NCI-H2196 treated with DMSO at 0.1 percent for 48 hours (cell line): ENCODE measurements at regions not wholly inside any gene's neighbourhood (a gene's known extent, or its start where the extent isn't known, plus 50 kb on each side); places are given as distances from the start of the nearest gene placed in this dataset.
"Not testable (repeated sequence)": the region's sequence is repeated elsewhere in the genome, so short reads cannot be mapped to it uniquely, and the experiment has no call there.

Experiments used
- DNase-seq: peaks from one replicate; lab custom pipeline; 2025; ENCODE audit not compliant: unreplicated experiment; lab: John Stamatoyannopoulos, UW

DNA sequence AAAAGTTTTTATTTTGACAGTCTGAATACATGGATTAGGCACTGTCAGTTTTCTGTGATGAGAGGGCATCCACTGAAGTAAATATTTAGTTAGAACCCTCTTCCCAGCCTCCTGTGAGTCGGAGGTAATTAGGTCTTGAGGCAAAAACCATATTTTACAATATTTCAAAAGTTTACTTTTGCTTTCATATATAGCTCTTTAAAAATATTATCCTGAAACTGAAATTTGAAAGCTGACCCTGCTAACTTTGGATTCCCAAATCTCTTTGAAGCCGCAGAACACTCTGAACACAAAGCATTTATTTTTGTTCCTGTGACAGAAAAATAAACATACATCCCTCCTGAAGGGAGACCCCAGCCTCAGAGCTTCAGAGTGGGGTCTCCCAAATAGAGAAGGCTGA lies 317.4 kb downstream of the KIF20B start:
- no peak for DNase-seq

DNA sequence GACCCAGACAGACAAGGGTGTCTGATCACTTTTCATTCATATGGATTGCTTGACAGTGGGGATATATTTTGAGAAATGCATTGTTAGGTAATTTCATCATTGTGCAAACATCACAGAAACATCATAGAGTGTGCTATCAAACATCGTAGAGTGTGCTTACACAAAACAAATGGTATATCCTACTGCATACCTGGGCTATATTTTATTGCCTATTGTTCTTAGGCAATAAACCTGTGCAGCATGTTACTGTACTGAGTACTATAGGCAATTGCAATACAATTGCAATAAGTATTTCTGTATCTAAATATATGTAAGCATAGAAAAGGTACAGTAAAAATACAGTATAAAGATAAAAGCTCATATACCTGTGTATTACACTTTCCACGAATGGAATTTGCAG lies 319.1 kb downstream of the KIF20B start:
- no peak for DNase-seq

DNA sequence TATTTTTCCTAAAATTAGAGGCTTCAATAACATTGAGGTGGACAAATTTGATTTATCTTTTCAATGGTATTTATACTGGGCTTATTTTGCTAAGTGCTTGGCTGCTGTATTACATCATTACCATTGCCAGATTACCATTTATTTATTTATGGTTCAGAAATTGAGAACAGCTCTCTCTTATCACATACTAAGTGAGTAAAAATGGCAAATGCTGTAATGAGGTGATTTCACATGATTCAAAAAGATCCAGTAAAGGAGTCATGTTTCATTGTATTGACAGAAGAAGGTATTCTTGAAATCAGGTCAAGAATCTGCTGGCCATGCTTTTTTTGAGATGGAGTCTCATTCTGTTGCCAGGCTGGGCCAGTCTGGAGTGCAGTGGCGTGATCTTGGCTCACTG lies 322.6 kb downstream of the KIF20B start:
- peak; percentile 3 for DNase-seq

GRCh38 chr10:90028312-90028711 lies 326.9 kb downstream of the KIF20B start:
- DNase-seq: no peak

GRCh38 chr10:90031776-90032175 lies 330.4 kb downstream of the KIF20B start:
- no peak for DNase-seq

GRCh38 chr10:90032519-90032918 lies 331.1 kb downstream of the KIF20B start:
- no peak for DNase-seq

DNA sequence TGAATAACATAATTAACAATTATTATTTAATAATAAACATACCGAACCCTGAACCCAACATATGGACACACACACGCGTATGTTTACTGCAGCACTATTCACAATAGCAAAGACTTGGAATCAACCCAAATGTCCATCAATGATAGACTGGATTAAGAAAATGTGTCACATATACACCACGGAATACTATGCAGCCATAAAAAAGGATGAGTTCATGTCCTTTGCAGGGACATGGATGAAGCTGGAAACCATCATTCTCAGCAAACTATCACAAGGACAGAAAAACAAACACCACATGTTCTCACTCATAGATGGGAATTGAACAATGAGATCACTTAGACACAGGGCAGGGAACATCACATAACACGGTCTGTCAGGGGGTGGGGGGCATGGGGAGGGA lies 333.5 kb downstream of the KIF20B start:
- DNase-seq: not testable (repeated sequence)

DNA sequence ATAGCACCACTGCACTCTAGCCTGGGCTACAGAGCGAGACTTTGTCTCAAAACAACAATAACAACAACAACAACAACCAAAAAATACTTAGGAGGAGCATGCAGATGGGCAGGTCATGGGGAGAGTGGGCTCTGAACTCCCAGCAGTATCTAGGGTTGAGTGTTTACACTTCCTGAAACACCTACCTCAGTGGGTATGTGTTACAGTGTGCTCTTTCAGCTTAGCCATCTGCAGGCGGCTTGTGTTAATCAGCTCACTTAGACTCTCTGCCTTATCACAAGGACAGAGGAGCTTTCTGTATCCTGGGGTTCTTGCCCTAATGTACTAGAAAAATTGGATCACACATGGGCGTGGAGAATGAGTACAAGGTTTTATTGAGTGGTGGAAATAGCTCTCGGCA lies 340.2 kb downstream of the KIF20B start:
- DNase-seq: no peak

GRCh38 chr10:90042075-90042474 lies 340.7 kb downstream of the KIF20B start:
- DNase-seq: no peak

- no peak for DNase-seq
Measured at GRCh38 chr10:90047243-90047729, 345.9 kb downstream of the KIF20B start.

DNA sequence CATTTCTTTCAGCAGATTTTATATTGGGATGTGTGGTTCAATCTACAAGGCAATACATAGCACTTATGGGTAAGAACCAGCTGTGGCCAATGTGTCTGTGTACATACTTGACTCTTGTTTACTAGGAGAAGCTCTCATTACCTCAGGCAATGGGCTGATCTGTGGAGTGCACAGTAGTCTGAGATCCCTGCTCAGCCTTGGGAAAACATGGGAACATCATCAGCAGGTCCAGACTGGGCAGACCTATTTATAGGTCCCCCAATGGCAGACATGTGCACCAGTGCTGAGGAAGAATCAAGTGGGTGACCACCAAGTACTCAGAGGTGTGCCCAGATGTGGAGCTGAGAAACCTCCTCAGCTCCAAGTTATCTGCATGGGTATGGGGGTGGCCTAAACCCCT lies 349.7 kb downstream of the KIF20B start:
- DNase-seq: no peak

GRCh38 chr10:90051474-90051873 lies 350.1 kb downstream of the KIF20B start:
- DNase-seq: peak; percentile 16

DNA sequence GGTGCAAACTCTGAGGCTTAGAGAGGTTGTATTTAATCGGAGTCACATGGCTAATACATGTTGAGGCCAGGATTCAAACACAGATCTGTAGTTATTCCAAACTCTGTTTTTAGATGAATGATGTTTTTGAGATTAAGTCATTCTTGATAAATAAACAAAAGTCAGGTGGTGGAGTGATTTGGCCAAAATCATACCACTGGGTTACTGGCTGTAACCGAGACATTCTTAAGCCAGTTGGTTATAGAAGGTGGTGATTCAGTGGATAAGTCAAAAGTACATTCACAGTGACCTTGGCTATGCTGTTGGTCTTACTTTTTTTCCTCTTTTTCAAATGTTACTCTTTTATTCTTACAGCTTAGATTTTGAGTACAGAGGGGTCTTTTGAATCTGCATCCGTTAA lies 361.4 kb downstream of the KIF20B start:
- DNase-seq: no peak

GRCh38 chr10:90064295-90064694 lies 362.9 kb downstream of the KIF20B start:
- DNase-seq: no peak

DNA sequence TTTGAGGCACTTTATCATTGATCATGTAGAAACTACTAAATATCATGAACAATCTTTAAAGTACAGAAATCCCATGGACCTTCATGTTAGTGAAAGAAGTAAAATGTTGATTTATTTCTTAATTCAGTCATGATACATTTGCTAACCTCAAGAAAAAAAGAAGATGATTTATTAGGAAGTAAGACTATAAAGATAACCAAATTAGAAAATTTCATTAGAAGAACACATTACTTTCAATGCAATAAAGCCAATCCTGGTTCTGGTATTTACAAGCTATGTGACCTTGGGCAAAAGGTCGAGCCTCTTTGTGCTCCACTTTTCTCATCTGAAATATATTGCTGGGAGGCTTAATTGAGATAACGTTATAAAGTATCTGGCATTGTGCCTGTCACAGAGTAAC lies 365.0 kb downstream of the KIF20B start:
- DNase-seq: no peak

DNA sequence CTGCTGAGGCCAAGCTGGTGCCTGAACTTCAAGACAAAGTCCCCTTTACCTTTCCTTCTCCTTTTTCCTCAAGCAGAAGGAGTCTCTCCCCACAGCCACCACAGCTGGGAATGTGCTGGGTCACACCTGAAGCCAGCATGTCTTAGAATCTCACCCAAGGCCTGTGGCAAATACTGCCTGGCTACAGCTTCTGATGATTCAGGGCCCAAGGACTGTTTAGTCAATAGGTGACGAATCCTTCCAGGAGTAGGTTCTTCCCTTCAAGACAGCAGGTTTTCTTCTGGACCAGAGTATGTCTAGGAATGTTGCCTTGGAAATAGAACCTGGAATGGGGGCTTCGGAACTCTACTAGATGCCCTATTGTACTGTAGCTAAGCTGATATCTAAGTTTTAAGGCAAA lies 374.6 kb downstream of the KIF20B start:
- no peak for DNase-seq

GRCh38 chr10:90079819-90080218 lies 378.4 kb downstream of the KIF20B start:
- no peak for DNase-seq

GRCh38 chr10:90086606-90087190 lies 385.3 kb downstream of the KIF20B start:
- not testable (repeated sequence) for DNase-seq

DNA sequence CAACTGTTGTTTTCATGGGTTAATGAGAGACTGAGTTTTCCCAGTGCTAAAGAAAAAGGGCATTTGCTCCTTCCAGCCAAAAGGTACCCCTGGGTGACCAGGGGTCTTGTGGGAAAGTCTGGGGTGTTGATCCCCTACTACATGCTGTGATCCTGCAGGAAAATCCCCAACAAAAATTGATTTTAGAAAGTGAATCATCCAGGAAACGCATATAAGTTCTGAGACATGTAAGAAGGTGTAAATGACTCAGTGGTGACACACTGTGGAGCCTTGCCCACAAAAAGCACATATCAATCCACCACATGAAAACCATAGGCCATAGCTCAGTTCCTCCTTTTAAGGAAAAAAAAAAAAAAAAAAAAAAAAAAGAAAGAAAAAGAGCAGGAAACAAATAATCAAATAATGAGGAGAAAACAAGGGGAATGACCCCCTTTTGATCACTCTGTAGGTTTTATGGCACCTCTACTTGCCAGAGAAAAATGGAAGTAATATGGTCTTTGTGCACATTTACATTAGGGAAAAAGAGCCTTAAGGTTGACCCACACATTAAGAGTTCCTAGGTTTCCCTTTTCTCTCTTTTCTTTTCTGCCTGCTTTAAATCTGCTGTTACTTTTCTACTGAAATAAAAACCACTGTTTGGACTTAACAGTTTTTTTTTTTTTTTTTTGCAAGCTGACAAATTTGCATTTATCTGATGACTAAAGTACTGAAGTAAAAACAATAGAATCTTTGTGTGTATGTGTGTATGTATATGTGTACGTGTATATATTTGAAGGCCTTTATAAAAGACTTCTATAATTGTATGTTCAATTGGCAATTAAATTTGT lies 386.0 kb downstream of the KIF20B start:
- DNase-seq: no peak

DNA sequence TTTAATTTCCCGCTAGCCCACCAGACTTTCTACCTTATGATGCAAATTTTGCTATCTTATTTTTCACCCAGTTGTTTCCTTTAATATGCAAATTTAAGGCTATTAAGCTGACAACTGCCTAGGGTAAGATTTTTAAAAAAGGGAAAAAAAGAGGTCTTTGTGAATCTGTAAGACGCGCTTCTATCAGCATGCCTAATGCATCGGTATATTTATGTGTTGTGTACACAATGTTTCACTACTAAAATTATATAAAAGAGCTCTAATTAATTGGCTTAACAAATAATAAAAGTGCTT lies 386.6 kb downstream of the KIF20B start:
- DNase-seq: no peak

DNA sequence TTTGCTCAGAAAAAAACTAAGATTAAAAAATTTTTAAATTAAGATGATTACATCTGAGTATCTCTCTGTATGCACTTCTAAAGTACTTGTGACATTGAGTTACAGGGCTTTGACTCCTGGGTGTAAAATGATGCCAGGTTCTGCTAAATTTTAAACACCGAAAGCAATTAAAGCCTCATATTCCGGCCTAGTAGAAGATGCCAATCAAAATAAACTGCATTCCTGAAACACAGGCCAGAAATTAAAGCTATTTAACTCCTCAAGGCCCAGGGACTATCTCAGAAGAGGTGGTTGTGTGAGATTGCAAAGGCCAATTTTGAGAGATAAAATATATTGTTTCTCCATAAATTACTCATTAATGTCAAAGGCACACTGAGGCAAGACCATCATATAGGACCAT lies 388.3 kb downstream of the KIF20B start:
- DNase-seq: no peak

DNA sequence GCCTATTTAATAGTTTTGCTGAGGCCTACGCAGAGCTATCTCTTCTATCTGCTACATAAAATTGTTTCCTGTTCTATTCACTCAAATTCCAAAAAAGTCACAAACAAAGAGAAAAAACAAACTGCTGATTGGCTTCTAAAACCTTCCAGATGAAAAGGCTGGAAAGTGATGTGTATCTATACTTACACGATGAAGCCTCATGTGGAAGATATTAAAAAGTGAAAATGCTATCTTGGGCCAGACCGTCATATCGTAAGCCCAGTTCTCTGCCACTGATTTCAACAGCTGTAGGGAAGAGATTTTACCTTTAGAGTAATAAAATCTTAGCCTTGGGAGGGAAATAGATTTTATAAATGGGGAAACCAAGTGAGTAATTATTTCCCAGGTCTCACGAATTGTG lies 394.8 kb downstream of the KIF20B start:
- no peak for DNase-seq

DNA sequence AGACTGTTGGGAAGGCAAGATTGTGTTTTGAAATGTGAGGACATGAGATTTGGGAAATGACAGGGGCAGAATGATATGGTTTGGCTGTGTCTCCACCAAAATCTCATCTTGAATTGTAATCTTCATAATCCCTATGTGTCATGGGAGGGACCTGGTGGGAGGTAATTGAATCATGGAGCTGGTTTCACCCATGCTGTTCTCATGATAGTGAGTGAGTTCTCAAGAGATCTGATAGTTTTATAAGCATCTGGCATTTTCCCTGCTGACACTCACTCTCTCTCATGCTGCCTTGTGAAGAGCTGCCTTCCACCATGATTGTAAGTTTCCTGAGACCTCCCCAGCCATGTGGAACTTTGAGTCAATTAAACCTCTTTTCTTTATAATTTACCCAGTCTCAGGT lies 406.2 kb downstream of the KIF20B start:
- DNase-seq: not testable (repeated sequence)
